Progenitor cell of endocrine pancreas (in vitro differentiated cells): ENCODE measurements at regions not wholly inside any gene's neighbourhood (a gene's known extent, or its start where the extent isn't known, plus 50 kb on each side); places are given as distances from the start of the nearest gene placed in this dataset.

Experiments
- DNase-seq: peaks from one replicate; pipeline ENCODE4 v3.0.0; 2021; ENCODE audit warnings: low spot score; ENCODE audit not compliant: unreplicated experiment
- H3K27ac Mint-ChIP-seq: 2 replicates; pipeline ENCODE4 v1.8.0; 2021; ENCODE audit warnings: mild to moderate bottlenecking, moderate library complexity, mixed read lengths
- H3K27me3 Mint-ChIP-seq: 2 replicates; pipeline ENCODE4 v1.8.0; 2021; ENCODE audit warnings: mixed read lengths
- H3K36me3 Mint-ChIP-seq: 2 replicates; pipeline ENCODE4 v1.8.0; 2022; ENCODE audit warnings: mixed read lengths; ENCODE audit not compliant: insufficient read depth
- H3K4me1 Mint-ChIP-seq: 2 replicates; pipeline ENCODE4 v1.8.0; 2021; ENCODE audit warnings: low read depth, mixed read lengths
- H3K4me3 Mint-ChIP-seq: 2 replicates; pipeline ENCODE4 v1.8.0; 2021; ENCODE audit warnings: low read depth, mild to moderate bottlenecking, moderate library complexity, mixed read lengths
- H3K9me3 Mint-ChIP-seq: 2 replicates; pipeline ENCODE4 v1.8.0; 2021; ENCODE audit warnings: low read depth, mixed read lengths
- TF ChIP-seq, protein P1 (sequence below): fragments of 200-600 bp; sonication (generic); IDR thresholded peaks from one replicate; pipeline ENCODE4 v1.5.0; 2021; ENCODE audit warnings: antibody characterized with exemption, mild to moderate bottlenecking; ENCODE audit not compliant: unreplicated experiment

DNA sequence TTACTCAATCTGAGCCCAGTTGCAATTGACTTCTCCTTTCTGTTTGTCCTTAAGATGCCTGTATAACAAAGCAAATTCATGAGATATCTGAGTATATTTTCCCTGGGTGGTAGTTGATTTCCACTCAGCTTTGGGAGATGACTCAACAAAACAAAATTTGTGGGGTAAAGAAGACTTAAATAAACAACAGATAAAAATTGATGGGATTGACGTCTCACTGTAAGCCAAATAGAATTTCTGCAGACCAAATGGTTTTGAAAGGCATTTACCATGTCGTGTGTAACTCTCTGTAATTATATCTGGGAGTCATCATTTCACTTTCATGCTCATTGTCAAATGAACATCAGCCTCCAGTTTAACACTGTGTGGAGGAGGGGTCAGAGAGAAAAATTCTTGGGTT, 255.4 kb upstream of the MYO3A start:
- TF ChIP-seq, protein P1, sequence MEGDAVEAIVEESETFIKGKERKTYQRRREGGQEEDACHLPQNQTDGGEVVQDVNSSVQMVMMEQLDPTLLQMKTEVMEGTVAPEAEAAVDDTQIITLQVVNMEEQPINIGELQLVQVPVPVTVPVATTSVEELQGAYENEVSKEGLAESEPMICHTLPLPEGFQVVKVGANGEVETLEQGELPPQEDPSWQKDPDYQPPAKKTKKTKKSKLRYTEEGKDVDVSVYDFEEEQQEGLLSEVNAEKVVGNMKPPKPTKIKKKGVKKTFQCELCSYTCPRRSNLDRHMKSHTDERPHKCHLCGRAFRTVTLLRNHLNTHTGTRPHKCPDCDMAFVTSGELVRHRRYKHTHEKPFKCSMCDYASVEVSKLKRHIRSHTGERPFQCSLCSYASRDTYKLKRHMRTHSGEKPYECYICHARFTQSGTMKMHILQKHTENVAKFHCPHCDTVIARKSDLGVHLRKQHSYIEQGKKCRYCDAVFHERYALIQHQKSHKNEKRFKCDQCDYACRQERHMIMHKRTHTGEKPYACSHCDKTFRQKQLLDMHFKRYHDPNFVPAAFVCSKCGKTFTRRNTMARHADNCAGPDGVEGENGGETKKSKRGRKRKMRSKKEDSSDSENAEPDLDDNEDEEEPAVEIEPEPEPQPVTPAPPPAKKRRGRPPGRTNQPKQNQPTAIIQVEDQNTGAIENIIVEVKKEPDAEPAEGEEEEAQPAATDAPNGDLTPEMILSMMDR, result no peak

DNA sequence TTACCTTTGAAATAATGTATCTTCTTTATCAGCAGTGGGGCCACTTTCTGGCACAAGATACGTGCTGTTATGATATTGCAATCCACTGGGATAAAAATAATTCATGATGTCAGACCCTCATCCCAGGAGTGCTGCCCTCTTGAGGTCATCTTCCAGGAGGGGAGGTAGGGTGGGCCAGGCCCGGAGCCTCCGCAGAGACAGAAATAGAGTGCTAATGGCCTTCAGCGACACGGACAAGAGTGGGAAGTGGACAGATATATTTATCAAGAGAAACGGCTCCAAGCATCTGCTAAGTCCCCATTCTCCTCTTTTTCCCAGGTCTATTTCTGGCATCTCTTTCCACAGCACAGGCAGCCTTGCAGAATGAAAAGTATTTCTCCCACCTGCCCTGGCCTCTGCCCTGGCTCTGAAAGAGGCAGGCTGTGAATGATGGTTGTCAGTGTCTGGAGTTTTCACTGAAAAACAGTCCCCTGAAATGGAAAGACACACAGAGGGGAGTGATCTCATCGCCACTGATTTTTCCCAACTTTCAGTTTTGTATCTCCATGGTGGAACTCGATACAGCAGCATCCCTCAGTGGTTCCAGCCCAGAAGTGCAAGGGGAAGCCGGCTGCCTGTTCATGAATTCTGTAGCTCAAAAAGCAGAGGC, 251.7 kb upstream of the MYO3A start:
- TF ChIP-seq, protein P1, result peak; percentile 37
- no peaks in the 10 kb centered on the region for H3K9me3 Mint-ChIP-seq
- no peaks in the 10 kb centered on the region for H3K36me3 Mint-ChIP-seq
- H3K27ac Mint-ChIP-seq, result no peak overlapping the region
- H3K4me3 Mint-ChIP-seq, result no peak overlapping the region
- peaks cover 4% of the 10 kb centered on the region for H3K27me3 Mint-ChIP-seq
- no peak for DNase-seq
- no peaks in the 10 kb centered on the region for H3K4me1 Mint-ChIP-seq

More for the DNA sequence above, 255.4 kb upstream of the MYO3A start:
- no peaks in the 10 kb centered on the region for H3K27me3 Mint-ChIP-seq
- peaks cover 6% of the 10 kb centered on the region for H3K9me3 Mint-ChIP-seq
- no peaks in the 10 kb centered on the region for H3K4me1 Mint-ChIP-seq
- H3K36me3 Mint-ChIP-seq, result no peaks in the 10 kb centered on the region
- H3K27ac Mint-ChIP-seq, result no peak overlapping the region
- no peak overlapping the region for H3K4me3 Mint-ChIP-seq
- no peak for DNase-seq

DNA sequence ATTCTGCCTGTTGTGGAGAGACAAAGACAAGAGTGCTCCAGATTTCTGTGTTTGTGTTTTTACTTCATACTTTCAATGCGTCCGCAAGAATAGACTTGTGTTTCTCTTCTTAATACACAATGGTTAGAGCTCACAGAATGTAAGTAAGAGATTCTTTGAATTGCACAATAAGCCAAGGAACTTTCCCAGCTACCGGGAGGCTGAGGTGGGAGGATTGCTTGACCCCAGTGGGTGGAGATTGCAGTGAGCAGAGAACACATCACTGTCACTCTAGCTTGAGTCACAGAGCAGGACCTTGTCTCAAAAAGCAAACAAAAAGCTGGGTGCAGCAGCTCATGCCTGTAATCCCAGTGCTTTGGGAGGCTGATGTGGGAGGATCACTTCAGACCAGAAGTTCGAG, 250.7 kb upstream of the MYO3A start:
- no peak for DNase-seq
- H3K36me3 Mint-ChIP-seq, result no peaks in the 10 kb centered on the region
- H3K4me3 Mint-ChIP-seq, result no peak overlapping the region
- no peaks in the 10 kb centered on the region for H3K4me1 Mint-ChIP-seq
- TF ChIP-seq, protein P1, result no peak
- no peaks in the 10 kb centered on the region for H3K9me3 Mint-ChIP-seq
- peaks cover 4% of the 10 kb centered on the region for H3K27me3 Mint-ChIP-seq
- H3K27ac Mint-ChIP-seq, result no peak overlapping the region

DNA sequence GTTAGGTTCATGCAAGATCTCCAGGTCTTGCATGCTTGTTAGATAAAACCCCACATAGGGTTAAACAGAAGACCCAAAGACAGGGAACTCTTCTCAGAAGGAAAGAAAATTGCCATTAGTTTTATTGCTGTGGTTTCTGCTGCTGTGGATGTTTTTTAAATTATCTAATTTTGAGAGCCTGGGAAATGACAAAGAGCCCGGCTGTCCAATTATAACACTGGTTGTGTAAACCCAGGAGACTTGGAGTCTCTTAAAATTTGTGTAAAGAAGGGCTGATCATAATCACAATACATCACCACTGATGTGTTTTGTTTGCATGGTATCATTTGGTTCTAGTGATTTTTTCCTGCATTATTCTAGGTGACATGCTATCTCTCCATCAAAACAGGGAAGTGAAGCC, 246.5 kb upstream of the MYO3A start:
- Mint-ChIP-seq H3K4me1 (no peaks in the 10 kb centered on the region), H3K27me3 (peaks cover 8% of the 10 kb centered on the region), H3K4me3 (no peak overlapping the region), H3K9me3 (no peaks in the 10 kb centered on the region), H3K36me3 (no peaks in the 10 kb centered on the region), H3K27ac (no peak overlapping the region)
- TF ChIP-seq, protein P1, result no peak
- no peak for DNase-seq

DNA sequence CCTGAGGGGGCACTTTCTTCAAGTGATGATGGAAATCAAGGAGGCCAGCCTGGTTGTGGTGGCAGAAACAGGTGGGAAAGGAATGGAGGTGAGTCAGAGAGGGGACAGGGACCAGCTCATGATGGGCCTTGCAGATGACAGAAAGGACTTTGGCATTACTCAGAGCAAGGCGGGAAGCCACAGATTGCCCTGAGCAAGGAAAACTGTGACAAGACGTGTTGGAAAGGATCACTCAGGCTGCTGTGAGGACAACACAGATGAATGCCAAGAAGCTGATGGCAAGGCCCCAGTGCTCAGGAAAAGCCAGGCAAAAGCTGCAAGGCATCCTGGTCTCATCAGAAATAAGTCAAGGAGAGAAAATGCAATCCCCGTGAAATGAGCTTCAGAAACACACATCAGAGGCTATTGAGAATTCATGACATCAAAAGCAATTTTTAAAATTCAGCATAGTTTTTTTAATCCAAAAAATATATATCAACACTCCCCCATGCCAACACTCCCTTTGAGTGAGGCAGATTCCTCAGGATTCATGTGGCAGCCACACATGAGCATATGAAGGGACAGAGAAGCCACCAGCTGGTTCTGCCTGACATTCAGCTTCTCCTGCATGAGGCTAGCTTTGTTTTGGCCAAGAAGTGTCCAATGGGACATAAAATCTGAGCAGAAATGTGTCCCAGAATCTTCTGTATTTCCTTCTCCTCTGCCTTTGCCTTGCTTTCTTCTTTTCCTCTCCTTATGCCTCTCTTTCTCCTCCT, 244.5 kb upstream of the MYO3A start:
- H3K4me3 Mint-ChIP-seq, result no peak overlapping the region
- TF ChIP-seq, protein P1, result no peak
- H3K27me3 Mint-ChIP-seq, result peaks cover 7% of the 10 kb centered on the region
- no peaks in the 10 kb centered on the region for H3K4me1 Mint-ChIP-seq
- DNase-seq, result no peak
- H3K27ac Mint-ChIP-seq, result no peak overlapping the region
- H3K9me3 Mint-ChIP-seq, result no peaks in the 10 kb centered on the region
- no peaks in the 10 kb centered on the region for H3K36me3 Mint-ChIP-seq
